Adipocyte (in vitro differentiated cells): ENCODE measurements at regions not wholly inside any gene's neighbourhood (a gene's known extent, or its start where the extent isn't known, plus 50 kb on each side); places are given as distances from the start of the nearest gene placed in this dataset.

Source experiments
- DNase-seq: peaks from one replicate; pipeline ENCODE4 v3.0.0-alpha.2; 2015; ENCODE audit warnings: low read depth
- H3K27me3 ChIP-seq: replicated peaks from 2 replicates; pipeline ENCODE4 v1.7.0; 2013; ENCODE audit warnings: mild to moderate bottlenecking, low read length, moderate library complexity; ENCODE audit not compliant: control insufficient read depth, insufficient read depth
- H3K36me3 ChIP-seq: 2 replicates; pipeline ENCODE4 v1.7.0; 2013; ENCODE audit warnings: low read length, mild to moderate bottlenecking, moderate library complexity; ENCODE audit not compliant: control insufficient read depth, insufficient read depth, severe bottlenecking
- H3K4me1 ChIP-seq: 2 replicates; pipeline ENCODE4 v1.7.0; 2013; ENCODE audit warnings: mild to moderate bottlenecking, low read length, moderate library complexity; ENCODE audit not compliant: control insufficient read depth, insufficient read depth
- H3K4me3 ChIP-seq: 2 replicates; pipeline ENCODE4 v1.7.0; 2013; ENCODE audit warnings: mild to moderate bottlenecking, low read length, moderate library complexity
- H3K9ac ChIP-seq: 2 replicates; pipeline ENCODE4 v1.7.0; 2013; ENCODE audit warnings: mild to moderate bottlenecking, low read length, moderate library complexity
- H3K9me3 ChIP-seq: 2 replicates; pipeline ENCODE4 v1.7.0; 2013; ENCODE audit warnings: mild to moderate bottlenecking, low read length, moderate library complexity; ENCODE audit not compliant: control insufficient read depth

DNA sequence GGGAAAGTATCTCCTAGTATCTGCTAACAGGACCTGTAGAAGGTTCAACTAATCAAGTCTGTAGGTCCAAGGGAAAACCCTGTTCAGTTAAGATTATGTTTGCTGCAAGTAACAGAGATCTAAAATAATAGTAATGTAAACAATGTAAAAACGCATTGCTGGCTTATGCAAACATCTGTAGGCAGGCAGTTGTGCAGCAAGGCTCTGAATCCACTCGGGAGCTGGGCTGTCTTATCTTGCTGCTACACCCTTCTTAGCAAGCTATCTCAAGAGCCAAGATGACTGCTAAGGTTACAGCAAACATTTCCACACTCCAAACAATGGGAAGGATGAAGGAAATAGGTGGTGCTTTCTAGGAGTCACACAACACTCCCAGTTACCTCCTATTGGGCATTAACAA lies 397.3 kb upstream of the NRSN1 start:
- H3K27me3 ChIP-seq, result no peaks in the 10 kb centered on the region
- H3K4me1 ChIP-seq, result no peaks in the 10 kb centered on the region
- H3K9ac ChIP-seq, result no peak overlapping the region
- DNase-seq, result peak; percentile 58
- no peaks in the 10 kb centered on the region for H3K9me3 ChIP-seq
- H3K4me3 ChIP-seq, result no peak overlapping the region
- no peaks in the 10 kb centered on the region for H3K36me3 ChIP-seq

DNA sequence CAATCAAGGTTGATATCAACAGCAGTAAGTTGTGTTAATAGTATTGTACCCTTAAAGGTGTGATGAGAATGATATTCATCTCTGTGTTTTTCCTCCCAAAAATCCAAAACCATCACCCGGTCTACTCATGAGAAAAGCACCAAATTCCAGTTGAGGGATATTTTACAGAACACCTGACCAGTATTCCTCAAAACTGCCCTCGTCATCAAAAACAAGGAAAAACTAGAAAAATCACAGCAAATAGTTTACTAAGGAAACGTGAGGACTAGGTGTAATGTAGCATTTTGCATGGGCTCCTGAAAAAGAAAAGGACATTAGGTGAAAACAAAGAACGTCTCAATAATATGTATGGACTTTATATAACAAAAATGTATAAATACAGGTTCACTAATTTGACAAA lies 394.4 kb upstream of the NRSN1 start:
- H3K4me3 ChIP-seq, result no peak overlapping the region
- H3K9ac ChIP-seq, result no peak overlapping the region
- no peak for DNase-seq
- H3K9me3 ChIP-seq, result no peaks in the 10 kb centered on the region
- no peaks in the 10 kb centered on the region for H3K27me3 ChIP-seq
- H3K4me1 ChIP-seq, result no peaks in the 10 kb centered on the region
- no peaks in the 10 kb centered on the region for H3K36me3 ChIP-seq

DNA sequence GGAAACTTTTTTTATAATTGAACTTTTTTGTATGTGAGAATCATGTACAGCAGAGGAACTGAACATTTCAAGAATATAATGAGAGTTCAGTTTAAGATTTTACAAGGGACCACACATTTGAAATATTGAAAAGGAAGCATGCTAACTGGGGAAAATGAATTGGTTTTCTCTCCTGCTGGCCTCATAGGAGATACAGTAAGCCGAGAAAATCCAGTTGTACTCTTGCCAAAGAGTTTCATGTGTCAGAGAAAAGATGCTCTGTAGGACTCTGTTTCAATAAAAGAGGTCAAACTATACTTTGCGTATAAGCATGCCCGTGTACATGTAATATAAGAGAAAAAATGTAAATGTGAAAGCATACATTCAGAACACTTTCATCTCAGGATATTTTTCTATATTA lies 393.5 kb upstream of the NRSN1 start:
- no peaks in the 10 kb centered on the region for H3K27me3 ChIP-seq
- no peak overlapping the region for H3K4me3 ChIP-seq
- no peaks in the 10 kb centered on the region for H3K36me3 ChIP-seq
- no peak overlapping the region for H3K9ac ChIP-seq
- H3K4me1 ChIP-seq, result no peaks in the 10 kb centered on the region
- DNase-seq, result peak; percentile 10
- H3K9me3 ChIP-seq, result no peaks in the 10 kb centered on the region

DNA sequence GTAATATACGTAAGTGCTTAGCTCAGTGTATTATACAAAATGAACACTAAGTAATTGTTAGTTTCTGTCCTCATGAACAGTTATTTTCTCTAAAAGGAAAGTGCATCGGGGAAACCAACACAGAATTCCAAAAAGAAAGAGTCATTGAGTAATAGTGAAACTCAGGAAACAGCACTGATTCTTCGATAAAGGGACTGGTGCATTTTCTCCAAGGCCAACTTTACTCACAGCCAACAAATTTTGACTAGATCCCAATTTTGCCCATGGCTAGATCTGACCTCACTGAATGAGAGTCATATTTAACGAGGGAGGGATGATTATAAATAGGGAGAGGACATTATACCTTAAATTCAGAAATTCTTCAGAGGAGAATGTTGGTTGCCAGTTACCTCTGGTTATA lies 390.9 kb upstream of the NRSN1 start:
- Histone ChIP-seq H3K4me1 (no peaks in the 10 kb centered on the region), H3K9me3 (no peaks in the 10 kb centered on the region), H3K4me3 (no peak overlapping the region), H3K27me3 (no peaks in the 10 kb centered on the region), H3K36me3 (no peaks in the 10 kb centered on the region), H3K9ac (no peak overlapping the region)
- DNase-seq, result peak; percentile 57

DNA sequence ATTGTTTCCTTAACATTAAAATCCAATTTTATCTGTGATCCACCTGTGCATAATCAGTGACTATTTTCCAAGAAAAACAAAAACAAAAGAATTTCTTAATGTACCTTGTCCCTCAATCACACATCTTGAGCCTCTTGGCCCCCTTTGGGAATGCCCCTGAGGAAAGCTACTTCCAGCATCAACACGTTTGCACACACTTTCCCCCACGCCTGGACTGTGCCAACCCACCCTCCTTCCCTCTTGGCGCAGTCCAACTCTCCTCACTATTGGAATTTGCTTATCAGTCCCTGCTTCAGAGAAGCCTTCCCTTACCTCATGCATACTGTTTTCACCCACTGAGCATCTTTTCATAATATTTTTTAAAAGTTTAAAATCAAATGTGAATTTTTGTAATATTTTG lies 389.4 kb upstream of the NRSN1 start:
- Histone ChIP-seq H3K9me3 (peaks cover 4% of the 10 kb centered on the region), H3K27me3 (no peaks in the 10 kb centered on the region), H3K4me3 (no peak overlapping the region), H3K9ac (no peak overlapping the region), H3K4me1 (no peaks in the 10 kb centered on the region), H3K36me3 (no peaks in the 10 kb centered on the region)
- DNase-seq, result no peak

DNA sequence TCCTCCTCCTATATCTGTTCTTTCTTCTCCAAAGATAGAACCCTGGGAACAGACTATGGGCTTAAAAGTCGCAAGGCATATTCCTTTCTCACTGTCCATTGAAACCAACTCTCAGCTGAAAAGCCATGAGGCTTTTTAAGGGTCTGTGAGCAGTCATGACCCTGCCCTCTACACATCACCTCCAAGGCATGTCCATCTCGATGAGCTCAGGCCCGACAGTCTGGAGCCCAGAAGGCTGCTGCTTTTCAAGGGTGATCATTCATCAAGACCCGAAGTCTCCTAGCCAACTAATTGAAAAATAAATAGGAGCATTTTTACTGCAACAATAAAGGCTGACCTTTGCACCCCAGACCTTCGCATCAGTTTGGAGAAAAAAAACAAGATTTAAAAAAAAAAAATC lies 378.8 kb upstream of the NRSN1 start:
- H3K9me3 ChIP-seq, result peaks cover 6% of the 10 kb centered on the region
- no peaks in the 10 kb centered on the region for H3K4me1 ChIP-seq
- H3K36me3 ChIP-seq, result no peaks in the 10 kb centered on the region
- H3K27me3 ChIP-seq, result no peaks in the 10 kb centered on the region
- no peak for DNase-seq
- H3K4me3 ChIP-seq, result no peak overlapping the region
- no peak overlapping the region for H3K9ac ChIP-seq

DNA sequence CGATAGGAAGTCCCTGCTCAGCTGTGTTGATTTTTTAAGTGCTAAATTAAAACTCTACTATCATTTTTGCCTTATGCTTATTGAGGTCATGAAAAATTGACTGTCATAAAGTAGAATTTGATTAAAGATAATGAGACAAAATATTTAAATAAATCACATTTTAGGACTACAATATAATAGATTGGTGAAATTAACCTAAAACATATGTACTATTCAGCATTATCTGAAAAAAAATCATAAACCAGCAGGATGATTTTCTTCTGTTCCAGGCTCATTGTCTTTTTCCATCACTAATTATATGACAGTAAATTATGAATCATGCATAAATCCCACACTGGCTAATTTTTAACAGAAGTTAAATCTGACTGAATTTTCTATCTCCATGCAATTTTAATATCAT lies 373.6 kb upstream of the NRSN1 start:
- no peaks in the 10 kb centered on the region for H3K4me1 ChIP-seq

DNA sequence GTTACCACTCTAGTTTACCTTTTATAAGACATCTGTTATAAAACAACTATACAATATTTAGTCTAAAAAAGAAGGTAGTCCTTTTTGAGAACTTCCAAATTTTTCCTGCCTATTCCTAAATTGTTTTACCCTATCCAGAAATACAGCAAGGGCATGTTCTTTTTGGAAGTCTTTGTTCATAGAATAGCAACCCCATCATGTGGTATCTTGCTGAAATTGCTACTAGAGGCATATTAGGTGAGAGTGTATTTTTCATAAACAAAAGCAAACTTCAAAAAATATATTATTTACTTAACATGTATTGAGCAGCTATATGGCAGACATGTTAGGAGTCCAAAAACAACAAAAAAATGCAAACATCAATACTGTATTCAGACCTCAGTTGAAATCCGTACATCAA lies 371.8 kb upstream of the NRSN1 start:
- H3K4me1 ChIP-seq, result no peaks in the 10 kb centered on the region
- no peak overlapping the region for H3K4me3 ChIP-seq
- H3K9me3 ChIP-seq, result peaks cover 4% of the 10 kb centered on the region
- peak; percentile 70 for DNase-seq
- no peaks in the 10 kb centered on the region for H3K36me3 ChIP-seq
- no peak overlapping the region for H3K9ac ChIP-seq
- H3K27me3 ChIP-seq, result no peaks in the 10 kb centered on the region

More for the DNA sequence above, 373.6 kb upstream of the NRSN1 start:
- Histone ChIP-seq H3K36me3 (no peaks in the 10 kb centered on the region), H3K9me3 (peaks cover 4% of the 10 kb centered on the region), H3K27me3 (no peaks in the 10 kb centered on the region), H3K9ac (no peak overlapping the region), H3K4me3 (no peak overlapping the region)
- DNase-seq, result no peak

DNA sequence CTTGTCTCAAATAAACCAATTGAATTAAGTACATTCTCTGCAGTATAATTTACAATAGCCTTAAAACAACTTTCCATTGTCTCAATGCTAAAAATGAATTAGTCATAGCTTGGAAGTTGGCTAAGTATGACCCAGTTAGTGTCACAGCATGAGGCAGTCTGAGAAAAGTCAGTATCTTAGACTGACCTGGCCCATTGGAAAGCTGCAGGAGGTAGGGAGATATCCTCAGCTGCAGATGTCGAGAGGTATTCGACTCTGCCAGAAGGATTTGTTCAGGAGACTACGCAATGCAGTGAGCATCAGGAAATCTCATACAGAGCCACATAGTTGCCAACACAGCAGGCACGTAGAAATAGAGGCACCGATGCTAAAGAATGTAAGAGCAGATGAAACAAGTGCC lies 350.9 kb upstream of the NRSN1 start:
- Histone ChIP-seq H3K9me3 (no peaks in the 10 kb centered on the region), H3K4me1 (no peaks in the 10 kb centered on the region), H3K27me3 (no peaks in the 10 kb centered on the region), H3K4me3 (no peak overlapping the region), H3K9ac (no peak overlapping the region), H3K36me3 (no peaks in the 10 kb centered on the region)
- DNase-seq, result peak; percentile 36

DNA sequence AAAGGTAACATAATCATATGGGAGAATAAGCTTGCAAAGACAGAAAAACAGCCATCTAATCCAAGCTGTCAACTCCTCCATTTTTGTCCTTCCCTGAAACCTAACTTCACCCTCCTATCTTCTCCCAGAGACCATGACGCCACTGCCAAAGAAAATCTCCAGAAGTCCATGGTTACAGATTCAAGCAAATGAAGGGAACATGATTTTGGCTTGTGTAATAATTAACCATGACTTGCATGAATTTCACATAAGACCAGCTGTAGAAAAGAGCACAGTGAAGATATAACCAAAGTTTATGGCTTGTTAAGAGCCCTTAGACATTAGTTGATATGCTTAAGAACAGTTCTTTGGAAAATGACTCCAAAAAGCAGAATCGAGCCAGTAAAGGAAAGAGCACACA lies 342.1 kb upstream of the NRSN1 start:
- no peaks in the 10 kb centered on the region for H3K9me3 ChIP-seq
- H3K27me3 ChIP-seq, result no peaks in the 10 kb centered on the region
- H3K9ac ChIP-seq, result no peak overlapping the region
- H3K4me1 ChIP-seq, result no peaks in the 10 kb centered on the region
- H3K36me3 ChIP-seq, result no peaks in the 10 kb centered on the region
- no peak overlapping the region for H3K4me3 ChIP-seq
- no peak for DNase-seq

DNA sequence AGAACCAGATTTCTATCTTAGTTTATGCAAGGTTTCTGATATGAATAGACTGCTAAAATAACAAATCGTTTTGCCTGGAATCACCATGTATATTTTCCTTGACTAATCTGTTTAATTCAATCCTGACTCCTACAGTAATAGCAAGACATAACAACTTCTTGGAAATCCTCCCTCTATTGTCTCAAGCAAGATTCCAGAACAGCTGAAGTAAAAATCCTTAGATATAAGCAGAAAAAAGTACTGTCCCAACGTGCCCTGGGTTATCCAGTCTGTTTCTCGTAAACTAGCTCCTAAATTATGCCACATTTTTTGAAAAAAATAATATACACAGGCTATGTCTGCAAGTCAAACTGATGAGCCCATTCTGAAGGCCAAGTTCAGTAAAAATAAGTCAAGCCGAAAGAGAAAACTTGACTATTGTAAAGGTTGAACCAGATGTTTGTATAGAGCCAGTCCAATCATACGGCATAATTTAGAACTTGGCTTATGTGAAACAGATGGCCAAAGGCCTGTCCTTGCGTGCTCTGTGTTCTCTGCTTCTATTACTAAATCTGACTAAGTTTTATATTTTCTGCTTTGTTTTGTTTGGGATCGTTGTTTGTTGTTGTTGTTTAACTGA lies 341.6 kb upstream of the NRSN1 start:
- peak; percentile 80 for DNase-seq
- Histone ChIP-seq H3K9ac (no peak overlapping the region), H3K36me3 (no peaks in the 10 kb centered on the region), H3K4me1 (no peaks in the 10 kb centered on the region), H3K9me3 (no peaks in the 10 kb centered on the region), H3K4me3 (no peak overlapping the region), H3K27me3 (no peaks in the 10 kb centered on the region)

DNA sequence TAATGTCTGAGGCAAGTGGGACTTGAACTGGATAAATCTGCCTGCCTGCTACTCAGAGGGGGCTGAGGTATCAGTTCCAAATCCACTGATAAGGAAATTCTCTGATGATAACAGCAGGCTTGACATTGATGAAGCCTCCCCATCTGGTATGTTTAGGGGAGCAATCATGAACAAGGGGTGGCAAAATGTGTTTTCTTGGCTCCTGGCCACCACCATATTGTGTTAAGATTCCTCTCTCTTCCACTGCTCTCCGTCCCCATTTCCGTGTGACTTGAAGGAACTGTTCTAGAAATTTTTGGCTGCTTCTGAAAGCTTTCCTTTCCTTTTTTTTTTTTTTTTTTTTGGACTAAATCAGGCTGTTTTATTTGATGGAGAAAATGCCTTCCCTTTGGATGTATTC lies 335.3 kb upstream of the NRSN1 start:
- Histone ChIP-seq H3K4me3 (no peak overlapping the region), H3K9me3 (no peaks in the 10 kb centered on the region), H3K36me3 (no peaks in the 10 kb centered on the region), H3K4me1 (no peaks in the 10 kb centered on the region), H3K27me3 (no peaks in the 10 kb centered on the region), H3K9ac (no peak overlapping the region)
- no peak for DNase-seq
